ENCODE measurements at regions not wholly inside any gene's neighbourhood (a gene's known extent, or its start where the extent isn't known, plus 50 kb on each side); places are given as distances from the start of the nearest gene placed in this dataset.

- no peak for DNase-seq (ENCODE audit: low read depth in 1 of 2, low spot score in 1 of 2)
- Histone ChIP-seq H3K27ac (replicated peaks) (no peak overlapping the region), H3K4me3 (replicated peaks; ENCODE audit: insufficient read depth, low read length) (no peak overlapping the region), H3K27me3 (ENCODE audit: insufficient read depth, poor library complexity, severe bottlenecking) (no peaks in the 10 kb centered on the region)
- TF ChIP-seq POLR2AphosphoS5 (IDR thresholded peaks at IDR 0.05; ENCODE audit: low read depth) (no peak), CTCF (IDR thresholded peaks at IDR 0.05; ENCODE audit: insufficient read depth, low read length) (no peak), REST (IDR thresholded peaks at IDR 0.05; ENCODE audit: insufficient replicate concordance, low read depth) (no peak), GABPA (IDR thresholded peaks at IDR 0.05; ENCODE audit: low read depth) (no peak)
These were observed 1256.0 kb downstream of the AMY1C start for GRCh38 chr1:105005594-105006195.

GRCh38 chr1:105017587-105017986 is 1267.9 kb downstream of the AMY1C start:
- TF ChIP-seq SPI1 (IDR thresholded peaks at IDR 0.05; ENCODE audit: borderline replicate concordance, low read depth), result no peak
- TF ChIP-seq POLR2AphosphoS5 (IDR thresholded peaks at IDR 0.05; ENCODE audit: low read depth), result no peak
- TF ChIP-seq GABPA (IDR thresholded peaks at IDR 0.05; ENCODE audit: low read depth), result no peak
- TF ChIP-seq CTCF (IDR thresholded peaks at IDR 0.05; ENCODE audit: insufficient read depth, low read length), result no peak
- no peak for TF ChIP-seq REST (IDR thresholded peaks at IDR 0.05; ENCODE audit: insufficient replicate concordance, low read depth)
- no peaks in the 10 kb centered on the region for H3K27me3 ChIP-seq (ENCODE audit: insufficient read depth, poor library complexity, severe bottlenecking)
- DNase-seq (ENCODE audit: low read depth in 1 of 2, low spot score in 1 of 2), result no peak
- H3K4me3 ChIP-seq (replicated peaks; ENCODE audit: insufficient read depth, low read length), result no peak overlapping the region
- no peak overlapping the region for H3K27ac ChIP-seq (replicated peaks)

GRCh38 chr1:105023719-105024118 is 1274.0 kb downstream of the AMY1C start:
- Histone ChIP-seq H3K27me3 (ENCODE audit: insufficient read depth, poor library complexity, severe bottlenecking) (no peaks in the 10 kb centered on the region), H3K27ac (replicated peaks) (no peak overlapping the region), H3K4me3 (replicated peaks; ENCODE audit: insufficient read depth, low read length) (no peak overlapping the region)
- DNase-seq (ENCODE audit: low read depth in 1 of 2, low spot score in 1 of 2), result no peak
- TF ChIP-seq SPI1 (IDR thresholded peaks at IDR 0.05; ENCODE audit: borderline replicate concordance, low read depth), result no peak
- no peak for TF ChIP-seq POLR2AphosphoS5 (IDR thresholded peaks at IDR 0.05; ENCODE audit: low read depth)
- TF ChIP-seq REST (IDR thresholded peaks at IDR 0.05; ENCODE audit: insufficient replicate concordance, low read depth), result no peak
- no peak for TF ChIP-seq GABPA (IDR thresholded peaks at IDR 0.05; ENCODE audit: low read depth)
- TF ChIP-seq CTCF (IDR thresholded peaks at IDR 0.05; ENCODE audit: insufficient read depth, low read length), result no peak
